GM23338 (cell line): ENCODE measurements at regions not wholly inside any gene's neighbourhood (a gene's known extent, or its start where the extent isn't known, plus 50 kb on each side); places are given as distances from the start of the nearest gene placed in this dataset.

ENCODE experiments used
- CREB1 ChIP-seq: fragments of 250-450 bp; sonication (Bioruptor Pico); IDR thresholded peaks from 2 replicates; pipeline ENCODE4 v1.5.0; 2020; ENCODE audit warnings: low read depth, mild to moderate bottlenecking, moderate library complexity
- CTCF ChIP-seq, 2 experiments: fragments of 200-600 bp in 1 of 2; sonication (generic) in 1 of 2; conservative IDR thresholded peaks; 2 replicates each; pipeline versions ENCODE4 v1.5.1 to v1.6.1; 2016 to 2017; ENCODE audit warnings: antibody characterized with exemption in 2 of 2, low read depth in 2 of 2, mild to moderate bottlenecking in 2 of 2, moderate library complexity in 1 of 2
- ETS1 ChIP-seq: IDR thresholded peaks from 2 replicates; pipeline ENCODE4 v1.6.1; 2016; ENCODE audit warnings: antibody characterized with exemption
- EZH2 ChIP-seq: fragments of 200-600 bp; sonication (generic); IDR thresholded peaks from one replicate; pipeline ENCODE4 v1.8.0; 2017; ENCODE audit warnings: antibody characterized with exemption, mild to moderate bottlenecking, low read depth; ENCODE audit not compliant: unreplicated experiment
- EZH2phosphoT487 ChIP-seq: fragments of 200-600 bp; sonication (generic); IDR thresholded peaks from one replicate; pipeline ENCODE4 v1.8.1; 2018; ENCODE audit warnings: antibody characterized with exemption; ENCODE audit not compliant: unreplicated experiment
- JUNB ChIP-seq: IDR thresholded peaks from one replicate; pipeline ENCODE4 v1.6.1; 2016; ENCODE audit warnings: antibody characterized with exemption; ENCODE audit not compliant: unreplicated experiment
- NANOG ChIP-seq: IDR thresholded peaks from 2 replicates; pipeline ENCODE4 v1.6.1; 2016; ENCODE audit warnings: antibody characterized with exemption, borderline replicate concordance
- POLR2AphosphoS5 ChIP-seq: IDR thresholded peaks from 2 replicates; pipeline ENCODE4 v1.6.1; 2016; ENCODE audit warnings: antibody characterized with exemption, low read depth
- REST ChIP-seq: IDR thresholded peaks from one replicate; pipeline ENCODE4 v1.6.1; 2018; ENCODE audit warnings: antibody characterized with exemption; ENCODE audit not compliant: unreplicated experiment

- TF ChIP-seq JUNB (no peak), CTCF (conservative IDR thresholded peaks at IDR 0.05; ENCODE audit: low read depth in 2 of 2) (no peak), POLR2AphosphoS5 (no peak; the same call in 1 of the 2 replicates), EZH2 (no peak), ETS1 (no peak), EZH2phosphoT487 (no peak), REST (no peak), NANOG (no peak), CREB1 (CRISPR knock-in tag) (no peak)
Observed at GRCh38 chr9:94183240-94183999, 75.7 kb upstream of the ZNF169 start.
